ENCODE measurements at regions not wholly inside any gene's neighbourhood (a gene's known extent, or its start where the extent isn't known, plus 50 kb on each side); places are given as distances from the start of the nearest gene placed in this dataset.

- H3K36me3 Mint-ChIP-seq (ENCODE audit: low read depth): no peaks in the 10 kb centered on the region
- peaks cover 3% of the 10 kb centered on the region; the same call in 1 of the 2 replicates for H3K9me3 Mint-ChIP-seq
- no peak overlapping the region for H3K4me3 Mint-ChIP-seq
- DNase-seq: no peak
- H3K4me1 Mint-ChIP-seq (ENCODE audit: low read depth): peaks cover 12% of the 10 kb centered on the region; the same call in 1 of the 2 replicates
- H3K27me3 Mint-ChIP-seq (ENCODE audit: insufficient read depth): no peaks in the 10 kb centered on the region; the same call in 1 of the 2 replicates
- H3K27ac Mint-ChIP-seq: no peak overlapping the region
- TF ChIP-seq CTCF (IDR thresholded peaks at IDR 0.05): no peak
Measured at GRCh38 chrX:14412686-14413085, 116.7 kb upstream of the GLRA2 start.

- no peak for DNase-seq
- H3K4me1 Mint-ChIP-seq (ENCODE audit: low read depth): peaks cover 12% of the 10 kb centered on the region; the same call in 1 of the 2 replicates
- H3K27me3 Mint-ChIP-seq (ENCODE audit: insufficient read depth): no peaks in the 10 kb centered on the region; the same call in 1 of the 2 replicates
- no peaks in the 10 kb centered on the region for H3K36me3 Mint-ChIP-seq (ENCODE audit: low read depth)
- TF ChIP-seq CTCF (IDR thresholded peaks at IDR 0.05): no peak
- no peak overlapping the region for H3K27ac Mint-ChIP-seq
- H3K4me3 Mint-ChIP-seq: no peak overlapping the region
- peaks cover 3% of the 10 kb centered on the region; the same call in 1 of the 2 replicates for H3K9me3 Mint-ChIP-seq
Measured at GRCh38 chrX:14411326-14411725, 118.0 kb upstream of the GLRA2 start.

DNA sequence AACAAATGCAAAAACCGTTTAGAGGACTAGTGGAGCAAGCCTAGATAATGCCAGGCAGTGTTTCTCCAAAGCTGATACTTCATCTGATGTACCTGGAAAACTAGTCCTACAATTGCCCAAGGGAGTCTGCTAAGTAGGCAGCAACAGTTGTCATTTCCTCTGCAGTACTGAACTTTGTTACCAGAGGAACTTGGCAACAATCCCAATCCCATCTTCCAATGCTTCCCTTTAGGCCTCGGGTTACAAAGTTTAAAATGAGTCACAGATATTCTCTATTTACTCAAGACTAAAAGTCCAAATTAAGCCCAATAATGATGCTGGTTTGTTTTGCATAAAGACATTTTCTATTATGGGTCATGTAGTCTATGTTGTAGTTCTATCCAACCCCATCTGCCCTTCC lies 120.0 kb upstream of the GLRA2 start:
- H3K36me3 Mint-ChIP-seq (ENCODE audit: low read depth): no peaks in the 10 kb centered on the region
- H3K4me1 Mint-ChIP-seq (ENCODE audit: low read depth): peaks cover 12% of the 10 kb centered on the region; the same call in 1 of the 2 replicates
- no peak for TF ChIP-seq CTCF (IDR thresholded peaks at IDR 0.05)
- peaks cover 3% of the 10 kb centered on the region; the same call in 1 of the 2 replicates for H3K9me3 Mint-ChIP-seq
- H3K27ac Mint-ChIP-seq: no peak overlapping the region
- no peak overlapping the region for H3K4me3 Mint-ChIP-seq
- DNase-seq: peak; percentile 33
- H3K27me3 Mint-ChIP-seq (ENCODE audit: insufficient read depth): no peaks in the 10 kb centered on the region; the same call in 1 of the 2 replicates

DNA sequence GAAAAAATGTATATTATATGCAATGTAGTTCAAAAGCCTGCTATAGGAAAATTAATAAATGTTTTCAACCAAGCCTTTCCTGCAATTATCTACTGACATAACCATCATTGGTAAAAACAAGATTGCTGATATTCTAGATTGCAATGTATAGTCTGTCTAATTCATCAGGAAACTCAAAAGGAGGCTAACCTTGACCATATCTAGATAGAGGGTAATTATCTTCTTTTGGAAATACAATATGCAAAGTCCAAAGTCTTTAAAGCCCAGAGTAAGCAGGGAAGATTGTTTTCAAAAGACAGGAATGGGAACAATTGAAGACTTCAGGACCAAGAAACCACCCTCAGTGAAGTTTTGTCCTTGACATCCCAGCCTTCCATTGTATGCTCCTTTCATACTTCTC lies 123.1 kb upstream of the GLRA2 start:
- Mint-ChIP-seq H3K27ac (no peak overlapping the region), H3K36me3 (ENCODE audit: low read depth) (no peaks in the 10 kb centered on the region), H3K4me3 (no peak overlapping the region), H3K4me1 (ENCODE audit: low read depth) (peaks cover 12% of the 10 kb centered on the region; the same call in 1 of the 2 replicates), H3K27me3 (ENCODE audit: insufficient read depth) (no peaks in the 10 kb centered on the region), H3K9me3 (no peaks in the 10 kb centered on the region)
- DNase-seq: no peak
- no peak for TF ChIP-seq CTCF (IDR thresholded peaks at IDR 0.05)

- H3K27ac Mint-ChIP-seq: peak overlapping the region; percentile 31; the same call in 1 of the 2 replicates
- no peak for TF ChIP-seq CTCF (IDR thresholded peaks at IDR 0.05)
- H3K4me1 Mint-ChIP-seq (ENCODE audit: low read depth): peaks cover 13% of the 10 kb centered on the region
- peak; percentile 33 for DNase-seq
- no peaks in the 10 kb centered on the region for H3K27me3 Mint-ChIP-seq (ENCODE audit: insufficient read depth)
- no peak overlapping the region for H3K4me3 Mint-ChIP-seq
- no peaks in the 10 kb centered on the region for H3K36me3 Mint-ChIP-seq (ENCODE audit: low read depth)
- H3K9me3 Mint-ChIP-seq: peaks cover 5% of the 10 kb centered on the region; the same call in 1 of the 2 replicates
Measured at GRCh38 chrX:14398725-14399124, 130.6 kb upstream of the GLRA2 start.

GRCh38 chrX:14389682-14390081 lies 139.7 kb upstream of the GLRA2 start:
- Mint-ChIP-seq H3K4me1 (ENCODE audit: low read depth) (no peaks in the 10 kb centered on the region), H3K36me3 (ENCODE audit: low read depth) (no peaks in the 10 kb centered on the region), H3K27ac (no peak overlapping the region), H3K27me3 (ENCODE audit: insufficient read depth) (no peaks in the 10 kb centered on the region), H3K9me3 (peaks cover 7% of the 10 kb centered on the region; the same call in 1 of the 2 replicates), H3K4me3 (no peak overlapping the region)
- TF ChIP-seq CTCF (IDR thresholded peaks at IDR 0.05): no peak
- no peak for DNase-seq
